ENCODE measurements at regions not wholly inside any gene's neighbourhood (a gene's known extent, or its start where the extent isn't known, plus 50 kb on each side); places are given as distances from the start of the nearest gene placed in this dataset.

- H3K36me3 ChIP-seq (replicated peaks; ENCODE audit: low read depth, low read length) = no peaks in the 10 kb centered on the region
- no peak for TF ChIP-seq EZH2phosphoT487 (IDR thresholded peaks at IDR 0.05; ENCODE audit: low read depth)
- TF ChIP-seq CTCF (IDR thresholded peaks at IDR 0.05; ENCODE audit: low read depth, low read length) = no peak
- H3K4me2 ChIP-seq (ENCODE audit: low read length) = no peak overlapping the region
- no peaks in the 10 kb centered on the region for H3K9me3 ChIP-seq (ENCODE audit: insufficient read depth, low read length)
- H3K27me3 ChIP-seq (ENCODE audit: low read depth, low read length) = no peaks in the 10 kb centered on the region
- H3K4me1 ChIP-seq (ENCODE audit: low read length) = no peaks in the 10 kb centered on the region
- no peak overlapping the region for H3K27ac ChIP-seq (ENCODE audit: low read length)
- no peak overlapping the region for H3K9ac ChIP-seq (ENCODE audit: low read length)
- no peak overlapping the region for H3K4me3 ChIP-seq (ENCODE audit: low read length)
- H4K20me1 ChIP-seq (ENCODE audit: insufficient read depth, low read length) = no peaks in the 10 kb centered on the region
- H2AFZ ChIP-seq (ENCODE audit: low read depth, low read length) = no peak overlapping the region
- no peaks in the 10 kb centered on the region for H3K79me2 ChIP-seq (ENCODE audit: low read length)
Observed at GRCh38 chrX:68930542-68931317, 101.9 kb downstream of the EFNB1 start.

- no peak for TF ChIP-seq CTCF (IDR thresholded peaks at IDR 0.05; ENCODE audit: low read depth, low read length)
- TF ChIP-seq EZH2phosphoT487 (IDR thresholded peaks at IDR 0.05; ENCODE audit: low read depth) = no peak
- Histone ChIP-seq H4K20me1 (ENCODE audit: insufficient read depth, low read length) (no peaks in the 10 kb centered on the region), H3K27me3 (ENCODE audit: low read depth, low read length) (no peaks in the 10 kb centered on the region), H3K27ac (ENCODE audit: low read length) (no peak overlapping the region), H3K36me3 (replicated peaks; ENCODE audit: low read depth, low read length) (no peaks in the 10 kb centered on the region), H3K4me2 (ENCODE audit: low read length) (no peak overlapping the region), H3K79me2 (ENCODE audit: low read length) (no peaks in the 10 kb centered on the region), H3K9me3 (ENCODE audit: insufficient read depth, low read length) (no peaks in the 10 kb centered on the region), H3K9ac (ENCODE audit: low read length) (no peak overlapping the region), H2AFZ (ENCODE audit: low read depth, low read length) (no peak overlapping the region), H3K4me3 (ENCODE audit: low read length) (no peak overlapping the region), H3K4me1 (ENCODE audit: low read length) (no peaks in the 10 kb centered on the region)
Observed at GRCh38 chrX:68929332-68930150, 100.7 kb downstream of the EFNB1 start.

GRCh38 chrX:68928401-68928800 is 99.6 kb downstream of the EFNB1 start:
- Histone ChIP-seq H3K9ac (ENCODE audit: low read length) (no peak overlapping the region), H3K4me1 (ENCODE audit: low read length) (no peaks in the 10 kb centered on the region), H3K4me3 (ENCODE audit: low read length) (no peak overlapping the region), H2AFZ (ENCODE audit: low read depth, low read length) (no peak overlapping the region), H4K20me1 (ENCODE audit: insufficient read depth, low read length) (no peaks in the 10 kb centered on the region), H3K4me2 (ENCODE audit: low read length) (no peak overlapping the region), H3K79me2 (ENCODE audit: low read length) (no peaks in the 10 kb centered on the region), H3K27me3 (ENCODE audit: low read depth, low read length) (no peaks in the 10 kb centered on the region), H3K27ac (ENCODE audit: low read length) (no peak overlapping the region), H3K36me3 (replicated peaks; ENCODE audit: low read depth, low read length) (no peaks in the 10 kb centered on the region), H3K9me3 (ENCODE audit: insufficient read depth, low read length) (no peaks in the 10 kb centered on the region)
- no peak for TF ChIP-seq EZH2phosphoT487 (IDR thresholded peaks at IDR 0.05; ENCODE audit: low read depth)
- TF ChIP-seq CTCF (IDR thresholded peaks at IDR 0.05; ENCODE audit: low read depth, low read length) = no peak

- Histone ChIP-seq H2AFZ (ENCODE audit: low read depth, low read length) (no peak overlapping the region), H3K9ac (ENCODE audit: low read length) (no peak overlapping the region), H3K27me3 (ENCODE audit: low read depth, low read length) (no peaks in the 10 kb centered on the region), H3K4me2 (ENCODE audit: low read length) (no peak overlapping the region), H3K4me3 (ENCODE audit: low read length) (no peak overlapping the region), H3K79me2 (ENCODE audit: low read length) (no peaks in the 10 kb centered on the region), H3K27ac (ENCODE audit: low read length) (no peak overlapping the region), H3K36me3 (replicated peaks; ENCODE audit: low read depth, low read length) (no peaks in the 10 kb centered on the region), H3K4me1 (ENCODE audit: low read length) (no peaks in the 10 kb centered on the region), H3K9me3 (ENCODE audit: insufficient read depth, low read length) (no peaks in the 10 kb centered on the region), H4K20me1 (ENCODE audit: insufficient read depth, low read length) (no peaks in the 10 kb centered on the region)
- TF ChIP-seq CTCF (IDR thresholded peaks at IDR 0.05; ENCODE audit: low read depth, low read length) (no peak), EZH2phosphoT487 (IDR thresholded peaks at IDR 0.05; ENCODE audit: low read depth) (no peak)
Observed at GRCh38 chrX:68927178-68927577, 98.4 kb downstream of the EFNB1 start.

Data from OCI-LY3 (cell line).